ENCODE measurements at regions not wholly inside any gene's neighbourhood (a gene's known extent, or its start where the extent isn't known, plus 50 kb on each side); places are given as distances from the start of the nearest gene placed in this dataset.

DNA sequence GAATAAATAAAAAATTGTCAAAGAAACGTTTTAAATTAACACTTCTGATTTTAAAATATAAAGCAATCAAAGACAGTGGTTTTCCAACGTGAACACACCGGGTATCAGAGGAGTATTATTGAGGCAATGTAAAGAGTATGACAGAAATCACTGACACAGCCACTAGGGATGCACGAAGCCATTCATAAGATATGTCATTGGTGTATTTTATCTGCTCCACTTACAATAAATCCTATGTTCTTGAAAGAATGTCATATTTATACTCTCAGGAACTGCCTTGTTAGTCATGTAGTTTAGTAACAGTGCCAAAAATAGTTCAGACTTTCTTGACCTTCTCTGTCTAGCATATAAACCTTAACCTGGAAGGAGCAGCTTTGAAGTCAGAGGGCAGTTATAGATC lies 835.0 kb upstream of the NCAM2 start:
- Histone ChIP-seq H3K4me2 (ENCODE audit: insufficient read depth, low read length) (no peak overlapping the region), H3K27me3 (ENCODE audit: control insufficient read depth in 2 of 2, insufficient read depth in 2 of 2, low read length in 2 of 2) (no peaks in the 10 kb centered on the region), H4K20me1 (replicated peaks; ENCODE audit: control insufficient read depth, extremely low read depth, insufficient read depth, low read length) (no peaks in the 10 kb centered on the region), H3K9me3 (replicated peaks; ENCODE audit: control insufficient read depth, insufficient read depth, low read length) (no peaks in the 10 kb centered on the region), H3K79me2 (ENCODE audit: control insufficient read depth, insufficient read depth, low read length) (no peaks in the 10 kb centered on the region), H2AFZ (ENCODE audit: low read depth, low read length) (no peak overlapping the region), H3K36me3 (ENCODE audit: control insufficient read depth in 2 of 2, extremely low read depth in 1 of 2, insufficient read depth in 2 of 2, low read length in 2 of 2) (no peaks in the 10 kb centered on the region), H3K4me1 (ENCODE audit: control insufficient read depth, extremely low read depth, insufficient read depth, low read length) (no peaks in the 10 kb centered on the region), H3K9me1 (replicated peaks; ENCODE audit: control insufficient read depth, extremely low read depth, insufficient read depth, low read length) (no peaks in the 10 kb centered on the region), H3K4me3 (replicated peaks in 1 of 3; ENCODE audit: insufficient read depth in 1 of 3, low read depth in 1 of 3, low read length in 3 of 3) (no peak overlapping the region), H3K27ac (ENCODE audit: insufficient read depth, low read depth, low read length) (no peak overlapping the region), H3K9ac (replicated peaks; ENCODE audit: extremely low read depth, insufficient read depth, low read length) (no peak overlapping the region)
- no peak for TF ChIP-seq JUN (IDR thresholded peaks at IDR 0.05; ENCODE audit: borderline replicate concordance, insufficient read depth, insufficient read length, low read depth)
- TF ChIP-seq, protein P1, sequence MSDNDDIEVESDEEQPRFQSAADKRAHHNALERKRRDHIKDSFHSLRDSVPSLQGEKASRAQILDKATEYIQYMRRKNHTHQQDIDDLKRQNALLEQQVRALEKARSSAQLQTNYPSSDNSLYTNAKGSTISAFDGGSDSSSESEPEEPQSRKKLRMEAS (IDR thresholded peaks at IDR 0.05; ENCODE audit: insufficient read depth, insufficient read length): no peak
- TF ChIP-seq POLR2A (IDR thresholded peaks at IDR 0.05; ENCODE audit: low read depth, low read length): no peak
- no peak for TF ChIP-seq FOS (IDR thresholded peaks at IDR 0.05; ENCODE audit: borderline replicate concordance, insufficient read depth, low read length)
- no peak for TF ChIP-seq EZH2 (IDR thresholded peaks at IDR 0.05; ENCODE audit: borderline replicate concordance, low read depth, low read length, severe bottlenecking)
- TF ChIP-seq POLR2AphosphoS5 (IDR thresholded peaks at IDR 0.05; ENCODE audit: insufficient read depth, low read depth, low read length): no peak
- no peak for TF ChIP-seq GATA2 (IDR thresholded peaks at IDR 0.05; ENCODE audit: insufficient read depth, insufficient read length, low read depth, low read length)
- TF ChIP-seq, protein P2, sequence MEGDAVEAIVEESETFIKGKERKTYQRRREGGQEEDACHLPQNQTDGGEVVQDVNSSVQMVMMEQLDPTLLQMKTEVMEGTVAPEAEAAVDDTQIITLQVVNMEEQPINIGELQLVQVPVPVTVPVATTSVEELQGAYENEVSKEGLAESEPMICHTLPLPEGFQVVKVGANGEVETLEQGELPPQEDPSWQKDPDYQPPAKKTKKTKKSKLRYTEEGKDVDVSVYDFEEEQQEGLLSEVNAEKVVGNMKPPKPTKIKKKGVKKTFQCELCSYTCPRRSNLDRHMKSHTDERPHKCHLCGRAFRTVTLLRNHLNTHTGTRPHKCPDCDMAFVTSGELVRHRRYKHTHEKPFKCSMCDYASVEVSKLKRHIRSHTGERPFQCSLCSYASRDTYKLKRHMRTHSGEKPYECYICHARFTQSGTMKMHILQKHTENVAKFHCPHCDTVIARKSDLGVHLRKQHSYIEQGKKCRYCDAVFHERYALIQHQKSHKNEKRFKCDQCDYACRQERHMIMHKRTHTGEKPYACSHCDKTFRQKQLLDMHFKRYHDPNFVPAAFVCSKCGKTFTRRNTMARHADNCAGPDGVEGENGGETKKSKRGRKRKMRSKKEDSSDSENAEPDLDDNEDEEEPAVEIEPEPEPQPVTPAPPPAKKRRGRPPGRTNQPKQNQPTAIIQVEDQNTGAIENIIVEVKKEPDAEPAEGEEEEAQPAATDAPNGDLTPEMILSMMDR (IDR thresholded peaks at IDR 0.05; ENCODE audit: extremely low read depth in 1 of 2, insufficient read depth in 1 of 2, low read depth in 1 of 2, low read length in 2 of 2): no peak
- no peak for TF ChIP-seq MYC (IDR thresholded peaks at IDR 0.05; ENCODE audit: low read depth, low read length)
- dilution Hi-C loops (cut with MboI; ENCODE audit: extremely low pct_ligation_motif_present, low sequenced_read_pairs) (no loop called here), intact Hi-C loops (cut with micrococcal nuclease) (no loop called here)
- no TSS peak for BruUV-seq (replicated peaks)
- FAIRE-seq (no peak), DNase-seq (ENCODE audit: low read depth, low spot score) (no peak)
- CTCF ChIA-PET: no interaction called here
- POLR2A ChIA-PET: no interaction called here

Measured in endothelial cell of umbilical vein (primary cell).